Endothelial cell of umbilical vein (primary cell): ENCODE measurements at regions not wholly inside any gene's neighbourhood (a gene's known extent, or its start where the extent isn't known, plus 50 kb on each side); places are given as distances from the start of the nearest gene placed in this dataset.

ENCODE experiments used
- BruUV-seq: library from RNA; stranded (reverse); fragments of 400-500 nt; replicated peaks from 2 replicates; lab custom pipeline; 2021; lab: Mats Ljungman, UMichigan
- CTCF ChIA-PET: fragments of 300-600, 350-600 bp; sonication (Branson Sonifier 250); formaldehyde crosslinking; loops from one replicate; lab custom pipeline; 2021; ENCODE audit warnings: antibody characterized with exemption, inconsistent platforms; lab: Charles Lee
- POLR2A ChIA-PET: fragments of 300-600, 350-600 bp; sonication (Branson Sonifier 250); formaldehyde crosslinking; loops from one replicate; lab custom pipeline; 2021; ENCODE audit warnings: antibody characterized with exemption, inconsistent platforms; lab: Charles Lee
- DNase-seq: peaks from one replicate; pipeline ENCODE4 v3.0.0-alpha.2; 2011; ENCODE audit warnings: low read depth, low spot score
- FAIRE-seq: peaks from 2 replicates; lab custom pipeline; 2011; peaks lifted over from hg19 to GRCh38; lab: Jason Lieb, UNC
- H2AFZ ChIP-seq: 2 replicates; pipeline ENCODE4 v1.6.0; 2012; ENCODE audit warnings: low read depth, low read length, control low read depth, inconsistent platforms
- H3K27ac ChIP-seq: 2 replicates; pipeline ENCODE4 v1.5.1; 2011; ENCODE audit warnings: low read depth, mild to moderate bottlenecking, control low read depth, low read length, moderate library complexity; ENCODE audit not compliant: insufficient read depth
- H3K27me3 ChIP-seq, 2 experiments: 2 replicates each; pipeline versions ENCODE4 v1.6.0 to v1.6.1; 2011; ENCODE audit warnings: low read length in 2 of 2, mixed read lengths in 1 of 2; ENCODE audit not compliant: control insufficient read depth in 2 of 2, insufficient read depth in 2 of 2
- H3K36me3 ChIP-seq, 2 experiments: 2 replicates in 1 of 2; 3 replicates in 1 of 2; pipeline ENCODE4 v1.5.1; 2011; ENCODE audit warnings: low read length in 2 of 2, mild to moderate bottlenecking in 1 of 2, moderate library complexity in 1 of 2; ENCODE audit not compliant: control insufficient read depth in 2 of 2, insufficient read depth in 2 of 2; ENCODE audit errors: extremely low read depth in 1 of 2
- H3K4me1 ChIP-seq: 3 replicates; pipeline ENCODE4 v1.5.1; 2011; ENCODE audit warnings: mild to moderate bottlenecking, low read length; ENCODE audit not compliant: control insufficient read depth, insufficient read depth; ENCODE audit errors: extremely low read depth
- H3K4me2 ChIP-seq: 2 replicates; pipeline ENCODE4 v1.6.1; 2011; ENCODE audit warnings: low read length, control low read depth, mixed read lengths; ENCODE audit not compliant: insufficient read depth
- H3K4me3 ChIP-seq, 3 experiments: fragments of 200-600 bp in 1 of 3; sonication (generic), shearing (Covaris generic) in 1 of 3; replicated peaks in 1 of 3; 2 replicates each; pipeline ENCODE4 v1.5.1; 2011 to 2016; ENCODE audit warnings: control low read depth in 3 of 3, low read length in 3 of 3, mild to moderate bottlenecking in 2 of 3, inconsistent platforms in 1 of 3, low read depth in 1 of 3, moderate library complexity in 1 of 3; ENCODE audit not compliant: insufficient read depth in 1 of 3
- H3K79me2 ChIP-seq: 2 replicates; pipeline ENCODE4 v1.6.0; 2012; ENCODE audit warnings: low read length, inconsistent platforms; ENCODE audit not compliant: control insufficient read depth, insufficient read depth
- H3K9ac ChIP-seq: replicated peaks from 2 replicates; pipeline ENCODE3; 2011; ENCODE audit warnings: low read length, control low read depth; ENCODE audit not compliant: insufficient read depth; ENCODE audit errors: extremely low read depth
- H3K9me1 ChIP-seq: replicated peaks from 3 replicates; pipeline ENCODE4 v1.6.0; 2011; ENCODE audit warnings: mild to moderate bottlenecking, low read length; ENCODE audit not compliant: control insufficient read depth, insufficient read depth; ENCODE audit errors: extremely low read depth
- H3K9me3 ChIP-seq: replicated peaks from 2 replicates; pipeline ENCODE4 v1.5.1; 2012; ENCODE audit warnings: low read length, inconsistent platforms; ENCODE audit not compliant: control insufficient read depth, insufficient read depth
- H4K20me1 ChIP-seq: replicated peaks from 2 replicates; pipeline ENCODE3; 2011; ENCODE audit warnings: mild to moderate bottlenecking, low read length; ENCODE audit not compliant: control insufficient read depth, insufficient read depth; ENCODE audit errors: extremely low read depth
- EZH2 ChIP-seq: IDR thresholded peaks from 2 replicates; pipeline ENCODE4 v1.6.1; 2012; ENCODE audit warnings: borderline replicate concordance, low read depth, mild to moderate bottlenecking, moderate library complexity, low read length, inconsistent platforms; ENCODE audit not compliant: severe bottlenecking
- FOS ChIP-seq: IDR thresholded peaks from 2 replicates; pipeline ENCODE4 v1.6.1; 2011; ENCODE audit warnings: mild to moderate bottlenecking, low read length, moderate library complexity, borderline replicate concordance; ENCODE audit not compliant: insufficient read depth
- GATA2 ChIP-seq: IDR thresholded peaks from 2 replicates; pipeline ENCODE4 v1.7.0; 2011; ENCODE audit warnings: low read depth, mild to moderate bottlenecking, moderate library complexity, mixed read lengths, low read length; ENCODE audit not compliant: insufficient read length, insufficient read depth
- JUN ChIP-seq: IDR thresholded peaks from 2 replicates; pipeline ENCODE4 v1.6.1; 2011; ENCODE audit warnings: borderline replicate concordance, low read depth; ENCODE audit not compliant: insufficient read length, insufficient read depth
- MYC ChIP-seq: IDR thresholded peaks from one replicate; pipeline ENCODE4 v1.6.1; 2011; ENCODE audit warnings: mild to moderate bottlenecking, low read depth, low read length
- POLR2A ChIP-seq: IDR thresholded peaks from 2 replicates; pipeline ENCODE4 v1.6.1; 2012; ENCODE audit warnings: low read depth, mild to moderate bottlenecking, control low read depth, low read length
- POLR2AphosphoS5 ChIP-seq: IDR thresholded peaks from 2 replicates; pipeline ENCODE4 v1.6.1; 2012; ENCODE audit warnings: low read depth, mild to moderate bottlenecking, control low read depth, low read length, moderate library complexity; ENCODE audit not compliant: insufficient read depth
- dilution Hi-C: fragments of 300-500 bp; cut with MboI; formaldehyde crosslinking; loops from one replicate; pipeline ENCODE4 v1.15.0; 2019; ENCODE audit warnings: low sequenced_read_pairs; ENCODE audit not compliant: extremely low pct_ligation_motif_present
- intact Hi-C: fragments of 100-400 bp; cut with micrococcal nuclease; formaldehyde crosslinking; loops from one replicate; pipeline ENCODE4 v1.10.0; 2022
- TF ChIP-seq, protein P1 (sequence below), 2 donors: IDR thresholded peaks; 1 replicate in 1 of 2; 2 replicates in 1 of 2; pipeline ENCODE4 v1.5.1; 2011; ENCODE audit warnings: low read length in 2 of 2, mild to moderate bottlenecking in 2 of 2, moderate library complexity in 2 of 2, control low read depth in 1 of 2, inconsistent platforms in 1 of 2, low read depth in 1 of 2; ENCODE audit not compliant: insufficient read depth in 1 of 2; ENCODE audit errors: extremely low read depth in 1 of 2
- TF ChIP-seq, protein P2 (sequence below): IDR thresholded peaks from 2 replicates; pipeline ENCODE4 v1.6.1; 2011; ENCODE audit not compliant: insufficient read depth, insufficient read length

DNA sequence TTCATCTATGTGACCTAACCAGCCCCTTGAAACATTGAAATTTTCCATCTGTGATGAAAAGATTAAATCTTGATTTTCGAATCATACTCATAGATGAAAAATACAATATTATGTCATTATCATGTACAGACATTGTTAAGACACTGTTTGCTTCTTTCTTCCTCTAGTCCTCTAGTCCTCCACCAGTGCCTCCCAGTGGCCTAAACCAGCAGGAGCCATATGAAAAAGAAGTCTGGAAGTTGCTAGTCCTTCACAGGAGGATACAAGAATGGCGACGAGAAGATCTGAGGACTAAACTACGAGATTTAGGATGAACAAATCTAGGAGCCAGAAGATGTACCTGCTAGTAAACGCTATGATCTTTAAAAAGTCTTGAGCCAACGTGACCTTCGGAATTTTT lies 134.1 kb downstream of the SLC17A6 start:
- no TSS peak for BruUV-seq
- no peak overlapping the region for H3K27ac ChIP-seq
- no peaks in the 10 kb centered on the region for H3K36me3 ChIP-seq
- H3K9ac ChIP-seq, result no peak overlapping the region
- no peaks in the 10 kb centered on the region for H3K9me1 ChIP-seq
- dilution Hi-C loops, result no loop called here
- peaks cover 0 to 3% of the 10 kb centered on the region in 2 experiments for H3K27me3 ChIP-seq
- H3K79me2 ChIP-seq, result no peaks in the 10 kb centered on the region
- no peak overlapping the region for H2AFZ ChIP-seq
- FAIRE-seq (no peak), DNase-seq (peak; percentile 15)
- CTCF ChIA-PET, result interaction anchor here (0.9 to 1.9 kb wide), 3 partner anchors 13 to 137 kb away, joined by 3 to 7 read pairs (median 3); no protein-coding TSS in a partner anchor
- H3K4me1 ChIP-seq, result no peaks in the 10 kb centered on the region
- POLR2A ChIA-PET, result no interaction called here
- H3K4me2 ChIP-seq, result no peak overlapping the region
- TF ChIP-seq, protein P1, sequence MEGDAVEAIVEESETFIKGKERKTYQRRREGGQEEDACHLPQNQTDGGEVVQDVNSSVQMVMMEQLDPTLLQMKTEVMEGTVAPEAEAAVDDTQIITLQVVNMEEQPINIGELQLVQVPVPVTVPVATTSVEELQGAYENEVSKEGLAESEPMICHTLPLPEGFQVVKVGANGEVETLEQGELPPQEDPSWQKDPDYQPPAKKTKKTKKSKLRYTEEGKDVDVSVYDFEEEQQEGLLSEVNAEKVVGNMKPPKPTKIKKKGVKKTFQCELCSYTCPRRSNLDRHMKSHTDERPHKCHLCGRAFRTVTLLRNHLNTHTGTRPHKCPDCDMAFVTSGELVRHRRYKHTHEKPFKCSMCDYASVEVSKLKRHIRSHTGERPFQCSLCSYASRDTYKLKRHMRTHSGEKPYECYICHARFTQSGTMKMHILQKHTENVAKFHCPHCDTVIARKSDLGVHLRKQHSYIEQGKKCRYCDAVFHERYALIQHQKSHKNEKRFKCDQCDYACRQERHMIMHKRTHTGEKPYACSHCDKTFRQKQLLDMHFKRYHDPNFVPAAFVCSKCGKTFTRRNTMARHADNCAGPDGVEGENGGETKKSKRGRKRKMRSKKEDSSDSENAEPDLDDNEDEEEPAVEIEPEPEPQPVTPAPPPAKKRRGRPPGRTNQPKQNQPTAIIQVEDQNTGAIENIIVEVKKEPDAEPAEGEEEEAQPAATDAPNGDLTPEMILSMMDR (IDR thresholded peaks at IDR 0.05; ENCODE audit: extremely low read depth in 1 of 2, insufficient read depth in 1 of 2, low read depth in 1 of 2, low read length in 2 of 2), result peak in 1 of 2 donors; percentile 15
- no peak for TF ChIP-seq POLR2A
- intact Hi-C loops, result loop anchor here (2.0 to 10.0 kb wide), 2 partner anchors 108 to 138 kb away; no protein-coding TSS in a partner anchor
- no peak overlapping the region for H3K4me3 ChIP-seq
- no peaks in the 10 kb centered on the region for H3K9me3 ChIP-seq
- no peaks in the 10 kb centered on the region for H4K20me1 ChIP-seq

DNA sequence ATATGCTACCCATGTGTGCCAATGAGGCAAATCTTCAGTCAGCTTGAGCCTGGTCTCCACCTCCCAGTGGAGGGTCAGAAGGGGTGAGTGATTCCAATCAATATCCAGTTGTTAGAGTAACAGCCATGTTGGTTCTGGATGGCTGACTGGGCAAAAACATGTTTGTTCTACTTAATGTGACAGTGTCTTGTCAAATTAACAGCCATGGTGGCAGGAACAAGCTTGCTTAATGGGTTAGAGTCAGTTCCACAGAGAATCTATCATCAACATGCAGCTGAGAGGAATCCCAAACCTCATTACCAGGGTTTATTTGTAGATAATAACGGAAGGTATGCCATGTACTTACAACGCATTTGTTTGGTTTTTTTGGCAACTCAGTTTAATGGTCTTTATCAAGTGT lies 133.2 kb downstream of the SLC17A6 start:
- BruUV-seq, result no TSS peak
- Histone ChIP-seq H2AFZ (no peak overlapping the region), H3K4me3 (no peak overlapping the region), H3K27ac (no peak overlapping the region), H4K20me1 (no peaks in the 10 kb centered on the region), H3K9me3 (no peaks in the 10 kb centered on the region), H3K4me2 (no peak overlapping the region), H3K27me3 (peaks cover 0 to 3% of the 10 kb centered on the region in 2 experiments), H3K36me3 (no peaks in the 10 kb centered on the region), H3K9me1 (no peaks in the 10 kb centered on the region), H3K79me2 (no peaks in the 10 kb centered on the region), H3K9ac (no peak overlapping the region), H3K4me1 (no peaks in the 10 kb centered on the region)
- DNase-seq (no peak), FAIRE-seq (no peak)
- intact Hi-C loops (loop anchor here (10.0 kb wide), 1 partner anchor 107 kb away; no protein-coding TSS in a partner anchor), dilution Hi-C loops (no loop called here)
- TF ChIP-seq, protein P1 (IDR thresholded peaks at IDR 0.05; ENCODE audit: extremely low read depth in 1 of 2, insufficient read depth in 1 of 2, low read depth in 1 of 2, low read length in 2 of 2), result no peak
- TF ChIP-seq FOS (no peak), JUN (no peak), POLR2A (no peak), POLR2AphosphoS5 (no peak), EZH2 (no peak), MYC (no peak), GATA2 (no peak)
- TF ChIP-seq, protein P2, sequence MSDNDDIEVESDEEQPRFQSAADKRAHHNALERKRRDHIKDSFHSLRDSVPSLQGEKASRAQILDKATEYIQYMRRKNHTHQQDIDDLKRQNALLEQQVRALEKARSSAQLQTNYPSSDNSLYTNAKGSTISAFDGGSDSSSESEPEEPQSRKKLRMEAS, result no peak
- ChIA-PET CTCF (interaction anchor here (0.6 to 1.9 kb wide), 5 partner anchors 8 to 317 kb away, joined by 3 to 7 read pairs (median 4); no protein-coding TSS in a partner anchor), POLR2A (no interaction called here)
